ENCODE measurements at regions not wholly inside any gene's neighbourhood (a gene's known extent, or its start where the extent isn't known, plus 50 kb on each side); places are given as distances from the start of the nearest gene placed in this dataset.

DNA sequence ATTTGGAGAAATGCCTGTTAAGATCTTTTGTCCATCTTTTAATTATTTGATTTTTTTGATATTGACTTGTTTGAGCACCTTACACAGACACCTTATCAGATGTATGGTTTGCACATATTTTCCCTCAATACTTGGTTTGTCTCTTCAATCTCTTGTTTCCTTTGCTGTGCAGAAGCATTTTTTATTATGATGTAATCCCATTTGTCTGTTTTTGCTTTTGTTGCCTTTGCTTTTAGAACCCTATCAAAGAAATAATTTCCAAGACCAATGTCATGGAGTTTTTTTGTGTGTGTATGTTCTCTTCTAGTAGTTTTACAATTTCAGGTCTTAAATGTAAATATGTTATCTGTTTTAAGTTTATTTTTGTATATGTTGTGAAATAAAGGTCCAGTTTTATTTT lies 73.9 kb downstream of the HTR1B start:
- ChIA-PET CTCF (no interaction called here), POLR2A (ENCODE audit: low non-redundant PET) (no interaction called here)
- TF ChIP-seq CTCF (conservative IDR thresholded peaks at IDR 0.05; ENCODE audit: low read depth, low read length) = no peak
- no peak for TF ChIP-seq EZH2 (IDR thresholded peaks at IDR 0.05; ENCODE audit: borderline replicate concordance, low read depth, low read length, poor library complexity, severe bottlenecking)
- intact Hi-C loops (cut with micrococcal nuclease; ENCODE audit: unreplicated experiment) = no loop called here
- H3K4me3 ChIP-seq (ENCODE audit: low read depth, low read length, poor library complexity, severe bottlenecking) = no peak overlapping the region
- H3K27me3 ChIP-seq (replicated peaks; ENCODE audit: insufficient read depth, low read depth, low read length, poor library complexity) = no peaks in the 10 kb centered on the region
- no peaks in the 10 kb centered on the region for H3K9me3 ChIP-seq (ENCODE audit: low read depth, low read length, poor library complexity, severe bottlenecking)
- no peaks in the 10 kb centered on the region for H3K4me1 ChIP-seq (ENCODE audit: insufficient read depth, low read length, poor library complexity, severe bottlenecking)
- H3K36me3 ChIP-seq (ENCODE audit: insufficient read depth, low read length, poor library complexity, severe bottlenecking) = no peaks in the 10 kb centered on the region
- H3K27ac ChIP-seq (ENCODE audit: low read depth, low read length, poor library complexity, severe bottlenecking) = no peak overlapping the region
- BruUV-seq (replicated peaks) = no TSS peak
- DNase-seq (ENCODE audit: low spot score) = no peak

- intact Hi-C loops (cut with micrococcal nuclease; ENCODE audit: unreplicated experiment) = no loop called here
- Histone ChIP-seq H3K36me3 (ENCODE audit: insufficient read depth, low read length, poor library complexity, severe bottlenecking) (no peaks in the 10 kb centered on the region), H3K27me3 (replicated peaks; ENCODE audit: insufficient read depth, low read depth, low read length, poor library complexity) (no peaks in the 10 kb centered on the region), H3K9me3 (ENCODE audit: low read depth, low read length, poor library complexity, severe bottlenecking) (no peaks in the 10 kb centered on the region), H3K4me1 (ENCODE audit: insufficient read depth, low read length, poor library complexity, severe bottlenecking) (no peaks in the 10 kb centered on the region), H3K4me3 (ENCODE audit: low read depth, low read length, poor library complexity, severe bottlenecking) (no peak overlapping the region), H3K27ac (ENCODE audit: low read depth, low read length, poor library complexity, severe bottlenecking) (no peak overlapping the region)
- ChIA-PET POLR2A (ENCODE audit: low non-redundant PET) (no interaction called here), CTCF (no interaction called here)
- no TSS peak for BruUV-seq (replicated peaks)
- DNase-seq (ENCODE audit: low spot score) = no peak
- TF ChIP-seq CTCF (conservative IDR thresholded peaks at IDR 0.05; ENCODE audit: low read depth, low read length) (no peak), EZH2 (IDR thresholded peaks at IDR 0.05; ENCODE audit: borderline replicate concordance, low read depth, low read length, poor library complexity, severe bottlenecking) (no peak)
Measured at GRCh38 chr6:77383026-77383425, 80.3 kb downstream of the HTR1B start.

- Histone ChIP-seq H3K4me3 (ENCODE audit: low read depth, low read length, poor library complexity, severe bottlenecking) (no peak overlapping the region), H3K9me3 (ENCODE audit: low read depth, low read length, poor library complexity, severe bottlenecking) (no peaks in the 10 kb centered on the region), H3K4me1 (ENCODE audit: insufficient read depth, low read length, poor library complexity, severe bottlenecking) (no peaks in the 10 kb centered on the region), H3K27ac (ENCODE audit: low read depth, low read length, poor library complexity, severe bottlenecking) (no peak overlapping the region), H3K36me3 (ENCODE audit: insufficient read depth, low read length, poor library complexity, severe bottlenecking) (no peaks in the 10 kb centered on the region), H3K27me3 (replicated peaks; ENCODE audit: insufficient read depth, low read depth, low read length, poor library complexity) (no peaks in the 10 kb centered on the region)
- POLR2A ChIA-PET (ENCODE audit: low non-redundant PET) = no interaction called here
- no peak for DNase-seq (ENCODE audit: low spot score)
- no TSS peak for BruUV-seq (replicated peaks)
- CTCF ChIA-PET = no interaction called here
- TF ChIP-seq CTCF (conservative IDR thresholded peaks at IDR 0.05; ENCODE audit: low read depth, low read length) (no peak), EZH2 (IDR thresholded peaks at IDR 0.05; ENCODE audit: borderline replicate concordance, low read depth, low read length, poor library complexity, severe bottlenecking) (no peak)
- intact Hi-C loops (cut with micrococcal nuclease; ENCODE audit: unreplicated experiment) = no loop called here
Measured at GRCh38 chr6:77373955-77374354, 89.3 kb downstream of the HTR1B start.

Data from A673 (cell line).